Subcutaneous abdominal adipose tissue (tissue), 5 donors: ENCODE measurements at regions not wholly inside any gene's neighbourhood (a gene's known extent, or its start where the extent isn't known, plus 50 kb on each side); places are given as distances from the start of the nearest gene placed in this dataset.
A peak's percentile ranks its signal among the peaks of the same experiment; 100 is the strongest.
"Not testable (repeated sequence)": the region's sequence is repeated elsewhere in the genome, so short reads cannot be mapped to it uniquely, and the experiment has no call there.

Source experiments
- H3K27ac ChIP-seq: one replicate; pipeline ENCODE4 v1.7.0; 2013; ENCODE audit warnings: low read depth, mild to moderate bottlenecking, inconsistent platforms, low read length, moderate library complexity
- H3K27me3 ChIP-seq, 5 donors: one replicate each; pipeline ENCODE4 v1.7.0; 2013; ENCODE audit warnings: low read length in 5 of 5, inconsistent platforms in 1 of 5; ENCODE audit not compliant: control insufficient read depth in 5 of 5, insufficient read depth in 4 of 5
- H3K36me3 ChIP-seq, 5 donors: one replicate each; pipeline ENCODE4 v1.7.0; 2013; ENCODE audit warnings: low read length in 5 of 5; ENCODE audit not compliant: control insufficient read depth in 5 of 5, insufficient read depth in 5 of 5
- H3K4me1 ChIP-seq, 5 donors: one replicate each; pipeline ENCODE4 v1.7.0; 2013; ENCODE audit warnings: low read length in 5 of 5, mild to moderate bottlenecking in 3 of 5, moderate library complexity in 1 of 5; ENCODE audit not compliant: control insufficient read depth in 5 of 5, insufficient read depth in 5 of 5
- H3K4me3 ChIP-seq, 5 donors: one replicate each; pipeline ENCODE4 v1.7.0; 2013; ENCODE audit warnings: low read length in 5 of 5, low read depth in 1 of 5
- H3K9ac ChIP-seq, 5 donors: one replicate each; pipeline ENCODE4 v1.7.0; 2013; ENCODE audit warnings: low read length in 5 of 5, mild to moderate bottlenecking in 4 of 5, moderate library complexity in 3 of 5
- H3K9me3 ChIP-seq, 5 donors: one replicate each; pipeline ENCODE4 v1.7.0; 2013; ENCODE audit warnings: low read length in 5 of 5; ENCODE audit not compliant: control insufficient read depth in 5 of 5
- donor health status: healthy.
- donor health status: healthy.
- donor health status: healthy.
- donor health status: healthy.
- donor health status: healthy.

- Histone ChIP-seq H3K9ac (no peak overlapping the region), H3K4me3 (no peak overlapping the region), H3K9me3 (no peaks in the 10 kb centered on the region), H3K27ac (no peak overlapping the region), H3K36me3 (no peaks in the 10 kb centered on the region), H3K27me3 (no peaks in the 10 kb centered on the region), H3K4me1 (no peaks in the 10 kb centered on the region)
These were observed 911.8 kb downstream of the FSCB start for GRCh38 chr14:43595096-43595772.

- Histone ChIP-seq H3K27ac (no peak overlapping the region), H3K36me3 (no peaks in the 10 kb centered on the region), H3K4me3 (no peak overlapping the region), H3K9ac (no peak overlapping the region), H3K9me3 (no peaks in the 10 kb centered on the region), H3K4me1 (no peaks in the 10 kb centered on the region), H3K27me3 (no peaks in the 10 kb centered on the region)
These were observed 915.3 kb downstream of the FSCB start for GRCh38 chr14:43591776-43592175.

GRCh38 chr14:43587183-43587582 lies 919.9 kb downstream of the FSCB start:
- Histone ChIP-seq H3K4me3 (no peak overlapping the region), H3K36me3 (no peaks in the 10 kb centered on the region), H3K9me3 (peaks cover 0 to 4% (median 0%) of the 10 kb centered on the region in 5 donors), H3K4me1 (no peaks in the 10 kb centered on the region), H3K27ac (no peak overlapping the region), H3K27me3 (no peaks in the 10 kb centered on the region), H3K9ac (no peak overlapping the region)

GRCh38 chr14:43579671-43580070 lies 927.4 kb downstream of the FSCB start:
- Histone ChIP-seq H3K9ac (no peak overlapping the region), H3K27ac (no peak overlapping the region), H3K27me3 (no peaks in the 10 kb centered on the region), H3K4me3 (no peak overlapping the region), H3K4me1 (no peaks in the 10 kb centered on the region), H3K36me3 (no peaks in the 10 kb centered on the region), H3K9me3 (peaks cover 0 to 14% (median 9%) of the 10 kb centered on the region in 5 donors)

- Histone ChIP-seq H3K27ac (no peak overlapping the region), H3K9ac (no peak overlapping the region), H3K27me3 (no peaks in the 10 kb centered on the region), H3K4me1 (no peaks in the 10 kb centered on the region), H3K36me3 (no peaks in the 10 kb centered on the region), H3K9me3 (no peaks in the 10 kb centered on the region), H3K4me3 (no peak overlapping the region)
These were observed 939.1 kb downstream of the FSCB start for GRCh38 chr14:43568022-43568421.

GRCh38 chr14:43548368-43548767 lies 958.7 kb downstream of the FSCB start:
- no peaks in the 10 kb centered on the region for H3K9me3 ChIP-seq
- H3K27ac ChIP-seq, result no peak overlapping the region
- no peaks in the 10 kb centered on the region for H3K27me3 ChIP-seq
- no peaks in the 10 kb centered on the region for H3K4me1 ChIP-seq
- H3K4me3 ChIP-seq, result no peak overlapping the region
- no peaks in the 10 kb centered on the region for H3K36me3 ChIP-seq
- H3K9ac ChIP-seq, result no peak overlapping the region

GRCh38 chr14:43547596-43547995 lies 959.5 kb downstream of the FSCB start:
- H3K4me3 ChIP-seq, H3K27me3 ChIP-seq, H3K4me1 ChIP-seq, H3K9ac ChIP-seq, H3K9me3 ChIP-seq, H3K27ac ChIP-seq, H3K36me3 ChIP-seq: not testable (repeated sequence)

GRCh38 chr14:43541356-43541755 lies 965.7 kb downstream of the FSCB start:
- Histone ChIP-seq H3K4me3 (no peak overlapping the region), H3K36me3 (no peaks in the 10 kb centered on the region), H3K9ac (no peak overlapping the region), H3K9me3 (no peaks in the 10 kb centered on the region), H3K27ac (no peak overlapping the region), H3K27me3 (no peaks in the 10 kb centered on the region), H3K4me1 (peaks cover 0 to 4% (median 0%) of the 10 kb centered on the region in 5 donors)

GRCh38 chr14:43540948-43541347 lies 966.1 kb downstream of the FSCB start:
- Histone ChIP-seq H3K4me3 (no peak overlapping the region), H3K36me3 (no peaks in the 10 kb centered on the region), H3K27ac (no peak overlapping the region), H3K4me1 (peaks cover 0 to 4% (median 0%) of the 10 kb centered on the region in 5 donors), H3K27me3 (no peaks in the 10 kb centered on the region), H3K9ac (no peak overlapping the region), H3K9me3 (no peaks in the 10 kb centered on the region)

- Histone ChIP-seq H3K4me1 (peaks cover 0 to 4% (median 0%) of the 10 kb centered on the region in 5 donors), H3K36me3 (no peaks in the 10 kb centered on the region), H3K4me3 (peak overlapping the region in 2 of 5 donors; percentile 4 to 35), H3K9ac (no peak overlapping the region), H3K9me3 (no peaks in the 10 kb centered on the region), H3K27me3 (no peaks in the 10 kb centered on the region), H3K27ac (no peak overlapping the region)
These were observed 967.9 kb downstream of the FSCB start for GRCh38 chr14:43539210-43539609.
